SJSA1 (cell line): ENCODE measurements at regions not wholly inside any gene's neighbourhood (a gene's known extent, or its start where the extent isn't known, plus 50 kb on each side); places are given as distances from the start of the nearest gene placed in this dataset.

Experiments
- DNase-seq, 2 experiments: peaks; one replicate each; pipeline ENCODE4 v3.0.0-alpha.2; 2015 to 2020; ENCODE audit warnings: low spot score in 2 of 2, low read depth in 1 of 2
- H3K27ac ChIP-seq: fragments of 250-450 bp; sonication (Bioruptor Pico); 2 replicates; pipeline ENCODE4 v1.5.1; 2020; ENCODE audit warnings: mild to moderate bottlenecking, moderate library complexity
- H3K27me3 ChIP-seq: fragments of 250-450 bp; sonication (Bioruptor Pico); replicated peaks from 2 replicates; pipeline ENCODE4 v1.5.1; 2020; ENCODE audit warnings: mild to moderate bottlenecking, moderate library complexity
- H3K36me3 ChIP-seq: fragments of 250-450 bp; sonication (Bioruptor Pico); 2 replicates; pipeline ENCODE4 v1.5.1; 2020; ENCODE audit warnings: mild to moderate bottlenecking
- H3K4me1 ChIP-seq: fragments of 250-450 bp; sonication (Bioruptor Pico); replicated peaks from 2 replicates; pipeline ENCODE4 v1.6.1; 2021; ENCODE audit warnings: mild to moderate bottlenecking
- H3K4me3 ChIP-seq: fragments of 250-450 bp; sonication (Bioruptor Pico); 2 replicates; pipeline ENCODE4 v1.5.1; 2020; ENCODE audit warnings: mild to moderate bottlenecking
- H3K9me3 ChIP-seq: fragments of 250-450 bp; sonication (Bioruptor Pico); replicated peaks from 2 replicates; pipeline ENCODE4 v1.5.1; 2020; ENCODE audit warnings: mild to moderate bottlenecking

DNA sequence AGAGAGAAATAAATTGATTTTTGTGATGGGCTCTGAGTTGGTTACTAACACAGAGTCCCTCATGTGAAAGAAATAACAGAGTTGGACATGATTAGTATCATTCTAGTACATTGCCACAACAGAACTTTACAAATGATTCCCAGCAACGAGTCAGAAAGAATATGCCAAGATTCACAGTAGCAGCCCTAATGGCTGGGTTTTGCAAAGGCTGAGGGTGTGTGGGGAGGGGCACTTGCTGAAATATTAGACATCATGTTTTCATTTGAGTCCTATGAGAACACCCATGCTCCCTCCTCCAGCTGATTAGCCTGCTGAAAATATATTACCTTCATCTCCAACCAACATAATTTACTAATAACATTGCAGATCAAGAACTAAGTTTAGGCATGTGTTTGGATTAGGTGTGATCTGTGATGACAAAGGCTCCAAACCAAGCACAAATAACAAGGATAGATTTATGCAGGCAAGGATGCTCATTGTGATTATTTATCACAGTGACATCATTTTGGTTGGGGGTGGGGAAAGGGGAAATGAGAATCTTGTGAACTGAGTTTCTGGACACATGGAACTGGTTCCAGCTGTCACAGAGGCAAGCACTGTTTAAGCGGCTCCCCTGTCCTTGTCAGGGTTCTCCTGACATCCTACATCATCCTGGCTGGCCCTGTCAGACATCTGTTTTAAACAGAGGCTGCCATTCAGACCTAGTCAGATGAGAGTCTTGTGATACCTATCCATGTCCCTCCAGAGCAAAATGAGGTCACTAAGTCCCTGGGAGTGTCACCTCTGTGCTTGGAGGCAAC lies 205.8 kb upstream of the NCKAP5 start:
- Histone ChIP-seq H3K36me3 (no peaks in the 10 kb centered on the region), H3K27ac (no peak overlapping the region), H3K9me3 (no peaks in the 10 kb centered on the region), H3K4me1 (peaks cover 10% of the 10 kb centered on the region), H3K4me3 (no peak overlapping the region), H3K27me3 (no peaks in the 10 kb centered on the region)
- DNase-seq: no peak

DNA sequence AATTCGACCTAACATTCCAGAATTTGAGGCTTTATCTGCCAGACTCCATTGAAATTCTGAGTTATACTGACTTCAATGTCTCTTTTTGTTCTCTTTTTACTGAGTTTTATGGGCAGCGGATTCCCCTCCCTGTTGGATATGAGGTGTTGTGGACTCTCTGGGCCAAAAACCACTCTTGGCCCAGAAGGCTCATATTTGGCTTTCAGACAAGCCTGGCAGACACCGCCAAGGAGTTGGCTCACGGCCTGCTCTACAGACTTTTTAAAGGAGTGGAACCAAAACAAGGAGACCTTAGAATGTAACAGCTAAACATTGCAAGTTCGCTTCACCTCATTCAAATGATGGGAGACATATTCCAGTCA lies 206.4 kb upstream of the NCKAP5 start:
- no peaks in the 10 kb centered on the region for H3K27me3 ChIP-seq
- H3K4me1 ChIP-seq: peaks cover 10% of the 10 kb centered on the region
- no peaks in the 10 kb centered on the region for H3K9me3 ChIP-seq
- no peak overlapping the region for H3K4me3 ChIP-seq
- no peaks in the 10 kb centered on the region for H3K36me3 ChIP-seq
- H3K27ac ChIP-seq: no peak overlapping the region
- DNase-seq: no peak

DNA sequence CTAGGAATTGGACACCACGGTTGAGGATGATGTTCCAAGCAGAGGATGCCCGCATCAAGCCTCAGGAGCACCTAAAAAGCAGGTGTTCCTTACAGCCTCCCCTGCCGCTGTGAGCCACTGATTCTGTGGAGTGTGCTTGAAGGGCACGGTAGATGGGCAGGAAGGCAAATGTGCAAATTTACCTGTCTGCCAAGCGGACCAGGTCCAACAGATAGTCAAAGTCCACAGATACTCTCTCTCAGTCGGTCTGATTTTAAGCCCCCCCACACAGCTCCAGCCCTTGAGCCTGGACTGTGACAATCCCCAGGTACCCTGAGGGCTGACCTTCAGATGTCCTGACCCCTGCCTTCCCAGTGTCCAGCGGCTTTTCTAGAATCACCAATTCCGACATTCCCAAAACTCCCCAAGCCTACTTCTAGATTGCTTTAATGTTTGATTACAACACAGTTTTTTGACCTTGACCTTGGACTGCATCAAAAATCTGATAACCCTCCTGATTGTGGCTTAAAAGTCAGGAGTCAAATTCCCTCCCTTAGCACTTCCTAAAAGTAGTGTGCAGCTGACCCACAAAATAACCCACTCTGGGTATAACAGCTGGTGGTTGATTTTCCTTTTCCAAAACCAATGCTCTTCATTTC lies 208.8 kb upstream of the NCKAP5 start:
- Histone ChIP-seq H3K9me3 (no peaks in the 10 kb centered on the region), H3K4me1 (peaks cover 14% of the 10 kb centered on the region), H3K36me3 (no peaks in the 10 kb centered on the region), H3K27me3 (no peaks in the 10 kb centered on the region), H3K27ac (no peak overlapping the region), H3K4me3 (no peak overlapping the region)
- no peak for DNase-seq

DNA sequence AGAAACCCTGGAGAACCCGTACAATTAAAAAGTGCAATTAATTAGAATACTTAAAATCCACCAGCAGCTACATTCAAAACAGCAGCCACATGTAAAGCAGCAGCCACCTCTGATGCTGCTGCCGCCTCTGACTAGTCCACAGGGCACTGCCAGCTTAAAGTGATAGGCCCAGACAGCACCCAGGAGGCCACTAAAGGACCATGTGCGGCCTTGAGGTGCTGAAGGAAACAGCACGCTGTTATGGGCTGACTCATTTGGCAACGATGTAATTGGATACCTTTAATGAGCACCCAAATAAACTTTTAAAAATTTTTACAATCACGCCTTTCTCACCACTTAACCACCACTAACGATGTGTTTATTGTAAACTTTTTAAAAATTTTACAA lies 209.3 kb upstream of the NCKAP5 start:
- DNase-seq: peak in 1 of 2 experiments; percentile 43
- Histone ChIP-seq H3K9me3 (no peaks in the 10 kb centered on the region), H3K27me3 (no peaks in the 10 kb centered on the region), H3K4me3 (no peak overlapping the region), H3K36me3 (no peaks in the 10 kb centered on the region), H3K27ac (no peak overlapping the region), H3K4me1 (peaks cover 14% of the 10 kb centered on the region)

DNA sequence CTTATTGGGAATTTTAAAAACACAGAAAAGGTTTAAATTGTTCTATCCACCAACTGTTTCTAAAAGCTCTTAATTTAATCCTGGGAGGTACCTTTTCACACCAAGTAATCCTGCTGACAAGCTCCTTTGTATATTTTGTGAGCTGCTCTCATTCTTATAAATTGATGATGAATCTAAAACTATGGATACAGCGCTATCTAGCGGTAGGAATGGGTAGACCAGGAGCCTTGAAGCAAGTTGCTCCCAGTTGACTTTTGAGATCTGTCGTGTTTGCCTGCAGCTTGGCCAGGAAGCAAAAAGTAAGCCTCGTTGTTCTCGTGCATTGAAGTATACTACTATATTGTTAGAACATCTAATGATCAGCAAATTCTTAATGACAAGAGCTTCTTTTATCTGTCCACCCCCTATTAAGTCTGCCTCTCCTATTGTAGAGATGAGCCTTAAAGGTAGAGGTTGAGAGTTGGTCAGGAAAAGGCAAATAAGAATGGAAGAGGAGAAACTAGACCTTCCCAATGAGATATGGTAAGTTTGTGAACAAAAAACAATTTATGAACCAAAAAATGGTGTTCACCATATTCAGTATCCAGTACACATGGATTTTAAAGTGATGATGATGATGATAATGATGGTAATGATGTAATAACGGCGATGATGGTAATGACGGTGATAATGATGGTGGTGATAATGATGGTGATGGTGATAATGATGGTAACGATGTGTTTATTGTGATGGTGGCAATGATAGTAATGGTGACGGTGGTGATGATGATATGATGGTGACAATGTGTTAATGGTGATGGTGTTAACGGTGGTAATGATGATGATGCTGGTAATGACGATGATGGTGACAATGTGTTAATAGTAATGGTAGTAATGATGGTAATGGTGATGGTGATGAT lies 212.1 kb upstream of the NCKAP5 start:
- no peaks in the 10 kb centered on the region for H3K27me3 ChIP-seq
- peaks cover 14% of the 10 kb centered on the region for H3K4me1 ChIP-seq
- peak; percentile 72 to 76 for DNase-seq
- H3K9me3 ChIP-seq: no peaks in the 10 kb centered on the region
- H3K36me3 ChIP-seq: no peaks in the 10 kb centered on the region
- H3K4me3 ChIP-seq: no peak overlapping the region
- no peak overlapping the region for H3K27ac ChIP-seq

DNA sequence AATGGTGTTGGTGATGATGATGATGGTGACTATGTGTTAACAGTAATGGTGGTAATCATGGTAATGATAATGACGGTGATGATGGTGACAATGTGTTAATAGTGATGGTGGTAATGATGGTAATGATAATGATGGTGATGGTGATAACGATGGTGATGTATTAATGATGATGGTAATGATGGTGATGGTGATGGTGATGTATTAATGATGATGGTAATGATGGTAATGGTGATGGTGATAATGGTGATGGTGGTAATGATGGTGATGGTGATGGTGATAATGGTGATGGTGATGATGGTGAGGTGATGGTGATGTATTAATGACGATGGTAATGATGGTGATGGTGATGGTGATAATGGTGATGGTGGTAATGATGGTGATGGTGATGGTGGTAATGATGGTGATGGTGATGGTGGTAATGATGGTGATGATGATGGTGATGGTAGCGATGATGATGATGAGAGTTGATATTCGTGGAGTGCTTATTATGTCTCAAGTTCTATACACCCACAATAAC lies 212.8 kb upstream of the NCKAP5 start:
- no peaks in the 10 kb centered on the region for H3K27me3 ChIP-seq
- H3K9me3 ChIP-seq: no peaks in the 10 kb centered on the region
- no peak for DNase-seq
- no peaks in the 10 kb centered on the region for H3K36me3 ChIP-seq
- peaks cover 14% of the 10 kb centered on the region for H3K4me1 ChIP-seq
- no peak overlapping the region for H3K4me3 ChIP-seq
- H3K27ac ChIP-seq: no peak overlapping the region

DNA sequence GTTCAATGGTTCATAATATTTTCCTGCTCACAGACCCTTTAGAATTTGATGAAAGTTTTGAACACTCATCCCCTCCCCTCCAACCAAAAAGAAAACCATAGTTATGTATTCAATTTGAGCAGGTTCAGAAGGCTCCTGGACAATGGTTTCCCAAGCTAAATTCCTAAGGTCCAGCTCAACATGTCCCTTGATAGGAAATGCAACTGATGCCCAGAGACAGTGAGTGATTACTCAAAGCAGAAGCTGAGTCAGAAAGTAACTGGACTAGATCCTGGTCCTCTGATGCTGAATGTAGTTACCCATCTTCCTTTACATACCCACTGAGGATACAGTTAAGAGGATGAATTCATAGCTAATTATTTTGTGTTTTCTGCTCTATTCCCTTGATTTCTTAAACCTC lies 218.9 kb upstream of the NCKAP5 start:
- no peak overlapping the region for H3K27ac ChIP-seq
- H3K27me3 ChIP-seq: no peaks in the 10 kb centered on the region
- H3K36me3 ChIP-seq: no peaks in the 10 kb centered on the region
- H3K4me3 ChIP-seq: no peak overlapping the region
- H3K4me1 ChIP-seq: peaks cover 18% of the 10 kb centered on the region
- no peak for DNase-seq
- no peaks in the 10 kb centered on the region for H3K9me3 ChIP-seq

DNA sequence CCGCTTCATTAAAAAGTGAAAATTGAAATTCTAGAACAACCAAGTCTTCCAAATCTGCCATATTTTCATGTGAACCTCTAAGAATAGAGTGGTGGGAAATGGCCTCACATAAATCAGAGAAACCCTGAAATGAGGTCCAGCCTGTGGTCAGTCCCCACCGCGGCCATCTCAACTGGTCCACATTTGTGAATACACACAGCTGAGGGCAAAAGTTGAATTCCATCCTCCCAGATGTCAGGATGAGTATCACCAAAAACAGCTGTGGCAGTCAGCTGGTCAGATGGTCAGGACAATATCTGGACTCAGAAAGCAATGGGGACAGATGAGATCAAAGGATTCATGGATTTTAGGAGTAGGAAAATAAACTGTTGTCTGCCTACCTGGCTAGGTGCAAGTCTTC lies 219.4 kb upstream of the NCKAP5 start:
- H3K27me3 ChIP-seq: no peaks in the 10 kb centered on the region
- no peak overlapping the region for H3K27ac ChIP-seq
- H3K4me3 ChIP-seq: no peak overlapping the region
- H3K4me1 ChIP-seq: peaks cover 18% of the 10 kb centered on the region
- no peaks in the 10 kb centered on the region for H3K9me3 ChIP-seq
- H3K36me3 ChIP-seq: no peaks in the 10 kb centered on the region
- no peak for DNase-seq

DNA sequence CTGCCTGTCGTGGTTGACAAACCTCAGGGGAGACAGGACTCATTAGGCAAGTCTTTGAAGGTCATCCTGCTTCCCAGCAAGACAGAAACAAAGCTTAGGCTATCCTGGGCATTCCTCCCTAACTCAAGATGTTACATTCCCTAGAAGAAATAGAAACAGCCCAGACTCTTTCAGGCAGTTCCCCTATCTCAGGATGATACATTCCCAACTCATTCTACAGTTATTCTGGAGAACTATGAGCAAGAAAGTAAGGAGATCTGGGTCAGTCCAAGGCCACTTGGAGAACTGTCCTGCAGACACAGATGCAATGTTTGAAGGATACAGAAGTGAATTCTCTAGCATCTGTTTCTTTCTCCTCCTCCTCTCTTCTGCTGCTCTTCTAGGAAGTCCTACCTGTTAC lies 220.1 kb upstream of the NCKAP5 start:
- H3K4me1 ChIP-seq: peaks cover 18% of the 10 kb centered on the region
- H3K9me3 ChIP-seq: no peaks in the 10 kb centered on the region
- H3K27me3 ChIP-seq: no peaks in the 10 kb centered on the region
- H3K36me3 ChIP-seq: no peaks in the 10 kb centered on the region
- no peak overlapping the region for H3K27ac ChIP-seq
- H3K4me3 ChIP-seq: no peak overlapping the region
- DNase-seq: no peak

DNA sequence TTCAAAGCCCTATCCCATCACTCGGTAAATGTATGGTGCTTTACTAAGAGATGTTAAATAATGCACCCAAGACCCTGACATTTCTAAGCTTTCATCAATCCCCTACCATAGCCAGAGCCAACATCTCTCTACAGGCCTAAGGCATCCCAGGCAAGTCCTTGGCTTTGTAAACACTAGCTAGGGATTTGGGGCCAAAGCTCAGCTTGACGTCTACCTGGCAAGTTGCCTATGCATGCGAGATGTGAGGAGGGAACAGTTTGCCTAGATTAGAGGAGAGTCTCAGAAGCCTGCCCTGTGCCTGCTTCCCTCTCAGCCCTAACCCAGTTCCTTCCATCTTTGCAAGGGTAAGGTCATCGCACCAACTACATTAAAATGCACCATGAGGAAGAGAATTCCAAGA lies 221.5 kb upstream of the NCKAP5 start:
- no peak for DNase-seq
- Histone ChIP-seq H3K4me1 (peaks cover 18% of the 10 kb centered on the region), H3K27ac (no peak overlapping the region), H3K36me3 (no peaks in the 10 kb centered on the region), H3K4me3 (no peak overlapping the region), H3K9me3 (no peaks in the 10 kb centered on the region), H3K27me3 (no peaks in the 10 kb centered on the region)

DNA sequence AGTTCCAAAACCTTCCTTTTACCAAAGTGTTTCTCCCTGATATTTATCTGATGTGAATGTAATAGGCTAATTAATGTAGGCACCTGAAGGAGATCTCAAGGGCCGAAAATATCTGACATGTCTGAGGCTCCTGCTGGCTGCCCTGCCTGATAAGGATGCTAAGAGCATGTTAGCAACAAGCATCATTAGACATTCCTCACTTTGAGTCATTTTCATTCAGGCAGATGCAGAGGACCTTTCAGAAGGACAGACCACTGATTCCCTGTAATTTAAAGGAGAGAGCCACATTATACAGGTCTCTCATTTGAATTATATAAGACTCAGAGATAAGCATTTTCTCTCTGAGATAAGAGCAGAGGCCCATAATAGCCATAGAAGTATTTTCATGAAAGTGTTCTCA lies 222.4 kb upstream of the NCKAP5 start:
- Histone ChIP-seq H3K4me3 (no peak overlapping the region), H3K27ac (peak overlapping the region; percentile 76), H3K4me1 (peaks cover 18% of the 10 kb centered on the region), H3K9me3 (no peaks in the 10 kb centered on the region), H3K36me3 (no peaks in the 10 kb centered on the region), H3K27me3 (no peaks in the 10 kb centered on the region)
- DNase-seq: peak in 1 of 2 experiments; percentile 22

DNA sequence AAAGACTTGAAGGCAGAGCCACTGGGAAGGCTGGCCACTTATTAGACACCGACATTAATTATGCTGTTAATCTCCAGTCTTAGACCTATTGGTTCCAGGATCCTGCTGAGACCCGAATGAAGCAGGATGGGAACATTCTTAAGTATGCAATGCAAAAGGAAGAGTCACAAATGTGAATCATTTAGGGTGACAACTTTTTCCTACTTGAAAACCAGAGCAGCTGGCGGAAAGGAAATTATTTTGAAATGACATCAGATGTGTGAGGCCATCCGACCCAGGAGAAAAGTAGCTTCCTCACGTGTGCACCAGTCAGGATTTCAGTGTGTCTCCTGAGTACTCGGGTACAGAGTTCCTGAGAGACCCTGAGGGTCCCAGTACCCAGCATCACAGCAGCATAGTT lies 222.9 kb upstream of the NCKAP5 start:
- no peaks in the 10 kb centered on the region for H3K9me3 ChIP-seq
- H3K27me3 ChIP-seq: no peaks in the 10 kb centered on the region
- H3K36me3 ChIP-seq: no peaks in the 10 kb centered on the region
- peaks cover 18% of the 10 kb centered on the region for H3K4me1 ChIP-seq
- DNase-seq: peak in 1 of 2 experiments; percentile 31
- H3K4me3 ChIP-seq: no peak overlapping the region
- H3K27ac ChIP-seq: peak overlapping the region; percentile 76

DNA sequence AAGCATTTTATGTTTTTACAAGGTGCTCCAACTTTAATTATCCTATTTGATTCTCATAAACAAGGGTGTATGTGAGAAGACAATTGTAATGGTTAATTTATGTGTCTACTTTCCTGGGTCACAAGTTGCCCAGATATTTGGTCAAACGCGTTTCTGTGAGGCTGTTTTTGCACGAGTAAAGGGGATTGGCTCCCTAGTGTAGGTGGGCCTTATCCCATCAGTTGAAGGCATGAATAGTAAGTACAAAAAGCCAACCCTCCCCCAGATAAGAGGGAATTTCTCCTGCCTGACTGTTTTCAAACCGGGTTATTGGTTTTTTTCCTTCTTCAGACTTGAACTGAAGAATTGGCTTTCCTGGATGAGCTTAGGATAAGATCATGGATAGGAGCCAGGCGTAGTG lies 224.0 kb upstream of the NCKAP5 start:
- no peaks in the 10 kb centered on the region for H3K36me3 ChIP-seq
- no peak overlapping the region for H3K4me3 ChIP-seq
- no peak overlapping the region for H3K27ac ChIP-seq
- no peaks in the 10 kb centered on the region for H3K27me3 ChIP-seq
- no peak for DNase-seq
- H3K9me3 ChIP-seq: no peaks in the 10 kb centered on the region
- peaks cover 18% of the 10 kb centered on the region for H3K4me1 ChIP-seq

DNA sequence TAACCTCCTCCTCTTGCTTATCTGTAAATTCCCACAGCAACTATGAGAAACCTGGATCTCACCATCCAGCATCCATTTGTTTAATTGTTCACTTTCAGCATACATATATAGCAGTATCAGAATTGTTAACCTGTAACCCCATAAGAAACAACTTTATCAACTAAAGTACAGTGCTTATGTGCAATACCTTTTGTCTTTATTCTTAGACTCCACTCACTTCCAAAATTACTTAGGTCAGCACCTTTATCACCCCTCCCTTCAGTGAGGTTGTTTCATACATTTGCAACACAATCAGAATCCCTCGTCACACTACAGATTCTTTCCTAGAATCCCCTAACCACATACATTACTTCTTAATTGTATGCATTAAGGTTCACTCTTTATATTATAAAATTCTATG lies 225.9 kb upstream of the NCKAP5 start:
- no peaks in the 10 kb centered on the region for H3K9me3 ChIP-seq
- peaks cover 18% of the 10 kb centered on the region for H3K4me1 ChIP-seq
- no peak for DNase-seq
- no peak overlapping the region for H3K27ac ChIP-seq
- H3K27me3 ChIP-seq: no peaks in the 10 kb centered on the region
- H3K36me3 ChIP-seq: no peaks in the 10 kb centered on the region
- no peak overlapping the region for H3K4me3 ChIP-seq
